Cardiac muscle cell (in vitro differentiated cells and primary cell): ENCODE measurements at regions not wholly inside any gene's neighbourhood (a gene's known extent, or its start where the extent isn't known, plus 50 kb on each side); places are given as distances from the start of the nearest gene placed in this dataset.

Experiments
- DNase-seq, 2 donors: peaks; one replicate each; pipeline versions ENCODE4 v3.0.0 to v3.0.0-alpha.2; 2010 to 2017; ENCODE audit warnings: low read depth in 1 of 2, low spot score in 1 of 2
- H3K27ac ChIP-seq: fragments of 200-600 bp; sonication (generic); 2 replicates; pipeline ENCODE4 v1.5.1; 2016
- H3K27me3 ChIP-seq: fragments of 200-600 bp; sonication (generic); 2 replicates; pipeline ENCODE4 v1.6.0; 2016; ENCODE audit warnings: control low read depth
- H3K36me3 ChIP-seq: fragments of 200-600 bp; sonication (generic); 2 replicates; pipeline ENCODE4 v1.5.1; 2016; ENCODE audit warnings: control low read depth
- H3K4me1 ChIP-seq: fragments of 200-600 bp; sonication (generic); 2 replicates; pipeline ENCODE4 v1.8.1; 2017; ENCODE audit warnings: low read depth, mild to moderate bottlenecking, mixed run types
- H3K4me3 ChIP-seq: fragments of 200-600 bp; sonication (generic); 2 replicates; pipeline ENCODE4 v1.5.1; 2016; ENCODE audit warnings: mild to moderate bottlenecking
- H3K9me3 ChIP-seq: fragments of 200-600 bp; sonication (generic); 2 replicates; pipeline ENCODE4 v1.5.1; 2017; ENCODE audit warnings: low read depth, mild to moderate bottlenecking, control low read depth
- TF ChIP-seq, protein P1 (sequence below): IDR thresholded peaks from 2 replicates; pipeline ENCODE4 v1.5.1; 2012; ENCODE audit warnings: low read depth, mild to moderate bottlenecking, low read length

- no peak for DNase-seq
Observed at GRCh38 chr2:16296038-16296290, 355.6 kb downstream of the MYCN start.

DNA sequence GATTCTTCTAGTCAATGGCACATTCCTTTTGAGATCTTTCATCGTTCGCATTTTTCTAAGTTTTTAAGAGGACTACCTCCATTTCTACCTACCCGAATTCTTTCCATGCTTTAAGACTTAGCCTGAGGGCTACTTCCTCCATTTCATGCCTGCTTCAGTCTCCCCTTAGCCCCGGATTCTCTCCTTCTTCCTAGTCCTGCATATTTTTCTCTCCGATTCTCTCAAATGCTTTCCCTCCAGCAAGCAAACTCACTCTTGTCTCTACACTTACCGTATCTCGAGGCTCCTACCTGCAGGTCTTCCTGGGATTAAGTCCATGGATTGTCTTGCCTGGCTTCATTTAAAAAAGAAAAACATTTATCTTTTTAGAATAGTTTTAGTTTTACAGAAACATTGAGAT lies 354.4 kb downstream of the MYCN start:
- Histone ChIP-seq H3K9me3 (no peaks in the 10 kb centered on the region), H3K27ac (no peak overlapping the region), H3K36me3 (no peaks in the 10 kb centered on the region), H3K4me1 (no peaks in the 10 kb centered on the region), H3K27me3 (no peaks in the 10 kb centered on the region), H3K4me3 (no peak overlapping the region)
- no peak for DNase-seq
- TF ChIP-seq, protein P1, sequence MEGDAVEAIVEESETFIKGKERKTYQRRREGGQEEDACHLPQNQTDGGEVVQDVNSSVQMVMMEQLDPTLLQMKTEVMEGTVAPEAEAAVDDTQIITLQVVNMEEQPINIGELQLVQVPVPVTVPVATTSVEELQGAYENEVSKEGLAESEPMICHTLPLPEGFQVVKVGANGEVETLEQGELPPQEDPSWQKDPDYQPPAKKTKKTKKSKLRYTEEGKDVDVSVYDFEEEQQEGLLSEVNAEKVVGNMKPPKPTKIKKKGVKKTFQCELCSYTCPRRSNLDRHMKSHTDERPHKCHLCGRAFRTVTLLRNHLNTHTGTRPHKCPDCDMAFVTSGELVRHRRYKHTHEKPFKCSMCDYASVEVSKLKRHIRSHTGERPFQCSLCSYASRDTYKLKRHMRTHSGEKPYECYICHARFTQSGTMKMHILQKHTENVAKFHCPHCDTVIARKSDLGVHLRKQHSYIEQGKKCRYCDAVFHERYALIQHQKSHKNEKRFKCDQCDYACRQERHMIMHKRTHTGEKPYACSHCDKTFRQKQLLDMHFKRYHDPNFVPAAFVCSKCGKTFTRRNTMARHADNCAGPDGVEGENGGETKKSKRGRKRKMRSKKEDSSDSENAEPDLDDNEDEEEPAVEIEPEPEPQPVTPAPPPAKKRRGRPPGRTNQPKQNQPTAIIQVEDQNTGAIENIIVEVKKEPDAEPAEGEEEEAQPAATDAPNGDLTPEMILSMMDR, result no peak

More at GRCh38 chr2:16296038-16296290, 355.6 kb downstream of the MYCN start:
- TF ChIP-seq, protein P1, result no peak
- Histone ChIP-seq H3K4me3 (no peak overlapping the region), H3K36me3 (no peaks in the 10 kb centered on the region), H3K27me3 (no peaks in the 10 kb centered on the region), H3K4me1 (no peaks in the 10 kb centered on the region), H3K27ac (no peak overlapping the region), H3K9me3 (no peaks in the 10 kb centered on the region)

GRCh38 chr2:16293871-16294270 lies 353.5 kb downstream of the MYCN start:
- Histone ChIP-seq H3K4me3 (no peak overlapping the region), H3K27ac (no peak overlapping the region), H3K9me3 (no peaks in the 10 kb centered on the region), H3K36me3 (no peaks in the 10 kb centered on the region), H3K27me3 (no peaks in the 10 kb centered on the region), H3K4me1 (no peaks in the 10 kb centered on the region)
- no peak for DNase-seq
- TF ChIP-seq, protein P1, result no peak

DNA sequence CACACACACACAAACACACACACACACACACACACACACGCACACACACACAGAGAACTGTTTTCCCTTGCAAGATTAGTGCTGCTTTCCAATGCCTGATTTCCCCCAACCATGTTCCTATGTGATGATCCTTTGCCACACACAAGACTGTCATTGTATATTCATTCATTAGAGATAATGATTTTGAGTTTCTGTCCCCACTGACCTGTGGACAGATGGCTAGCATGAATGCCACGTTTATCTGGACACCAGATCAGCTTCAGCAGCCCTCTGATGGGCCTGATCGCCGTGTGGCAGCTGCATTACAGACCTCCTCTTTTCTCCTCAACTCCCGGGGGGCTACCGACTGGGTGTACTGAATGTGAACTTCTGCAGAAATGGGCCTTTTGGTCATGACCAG lies 353.0 kb downstream of the MYCN start:
- H3K27me3 ChIP-seq, result no peaks in the 10 kb centered on the region
- DNase-seq, result no peak
- H3K4me1 ChIP-seq, result no peaks in the 10 kb centered on the region
- H3K4me3 ChIP-seq, result no peak overlapping the region
- TF ChIP-seq, protein P1, result no peak
- no peaks in the 10 kb centered on the region for H3K9me3 ChIP-seq
- H3K27ac ChIP-seq, result no peak overlapping the region
- no peaks in the 10 kb centered on the region for H3K36me3 ChIP-seq

- no peak overlapping the region for H3K27ac ChIP-seq
- no peak for DNase-seq
- no peaks in the 10 kb centered on the region for H3K27me3 ChIP-seq
- TF ChIP-seq, protein P1, result no peak
- H3K4me3 ChIP-seq, result no peak overlapping the region
- H3K9me3 ChIP-seq, result no peaks in the 10 kb centered on the region
- H3K4me1 ChIP-seq, result no peaks in the 10 kb centered on the region
- no peaks in the 10 kb centered on the region for H3K36me3 ChIP-seq
Observed at GRCh38 chr2:16291731-16292550, 351.6 kb downstream of the MYCN start.
